Stomach (tissue), 8 donors: ENCODE measurements at regions not wholly inside any gene's neighbourhood (a gene's known extent, or its start where the extent isn't known, plus 50 kb on each side); places are given as distances from the start of the nearest gene placed in this dataset.

Source experiments
- DNase-seq, 2 donors: peaks; one replicate each; pipeline versions ENCODE4 v3.0.0 to v3.0.0-alpha.2; 2013 to 2019
- H3K27ac ChIP-seq, 5 donors: fragments of 200-600 bp in 4 of 5; sonication (generic) in 4 of 5; one replicate each; pipeline ENCODE4 v1.5.1; 2013 to 2019; ENCODE audit warnings: mild to moderate bottlenecking in 1 of 5, moderate library complexity in 1 of 5
- H3K27me3 ChIP-seq, 3 donors: fragments of 200-600 bp; sonication (generic); one replicate each; pipeline ENCODE4 v1.5.1; 2017 to 2019; ENCODE audit warnings: mixed run types in 1 of 3
- H3K36me3 ChIP-seq, 4 donors: fragments of 200-600 bp; sonication (generic); 1 replicate in 3 of 4; 2 replicates in 1 of 4; pipeline ENCODE4 v1.5.1; 2016 to 2019
- H3K4me1 ChIP-seq, 4 donors: fragments of 200-600 bp; sonication (generic); one replicate each; pipeline ENCODE4 v1.5.1; 2016 to 2019
- H3K4me3 ChIP-seq, 4 donors: fragments of 200-600 bp; sonication (generic) in 3 of 4; one replicate each; pipeline ENCODE4 v1.5.1; 2016 to 2019; ENCODE audit warnings: mild to moderate bottlenecking in 1 of 4
- H3K9me3 ChIP-seq, 4 donors: fragments of 200-600 bp; sonication (generic); one replicate each; pipeline ENCODE4 v1.5.1; 2016 to 2019
- CTCF ChIP-seq, 7 experiments: fragments of 450-650 bp in 4 of 7; fragments of 200-600 bp in 3 of 7; sonication (generic) in 3 of 7; IDR thresholded peaks; one replicate each; pipeline ENCODE4 v1.5.1; 2016 to 2019; ENCODE audit warnings: antibody characterized with exemption in 7 of 7, control low read depth in 2 of 7, mild to moderate bottlenecking in 1 of 7
- EP300 ChIP-seq: sonication (generic); formaldehyde crosslinking; IDR thresholded peaks from one replicate; pipeline ENCODE4 v1.6.1; 2017; ENCODE audit warnings: antibody characterized with exemption
- POLR2A ChIP-seq, 4 donors: fragments of 450-650 bp; IDR thresholded peaks; one replicate each; pipeline ENCODE4 v1.6.1; 2016; ENCODE audit warnings: antibody characterized with exemption in 4 of 4, control low read depth in 2 of 4, mild to moderate bottlenecking in 1 of 4, moderate library complexity in 1 of 4
- POLR2AphosphoS5 ChIP-seq, 3 donors: sonication (generic); formaldehyde crosslinking; IDR thresholded peaks; one replicate each; pipeline ENCODE4 v1.6.1; 2016; ENCODE audit warnings: antibody characterized with exemption in 3 of 3
- WGBS, 5 donors: extraction: QIAGEN DNeasy Blood & Tissue Kit in 3 of 5; methylation state at CpG; one replicate each; pipeline versions ENCODE4 v1.1.5 to v1.1.7; 2013 to 2018; 5-methylcytosine and 5-hydroxymethylcytosine counted together
- intact Hi-C: fragments of 100-400 bp; cut with DNase I; formaldehyde crosslinking; loops from one replicate; pipeline ENCODE4 v1.15.1; 2023; ENCODE audit warnings: low total_unique reads
- donor health status: healthy with polysubstance abuse.
- donor health status: Bipolar disorder and iron deficiency.
- donor health status: healthy.

- Histone ChIP-seq H3K27ac (peak overlapping the region; percentile 70 to 90 (median 85)), H3K9me3 (no peaks in the 10 kb centered on the region), H3K27me3 (no peaks in the 10 kb centered on the region), H3K4me3 (no peak overlapping the region), H3K4me1 (peaks cover 17 to 45% (median 30%) of the 10 kb centered on the region in 4 donors), H3K36me3 (no peaks in the 10 kb centered on the region)
- intact Hi-C loops = no loop called here
- 61 to 81% (median 63%) methylated on average over 16 of the region's 16 CpGs for WGBS, 5 donors
- no peak for DNase-seq
- TF ChIP-seq CTCF (IDR thresholded peaks at IDR 0.05) = no peak
- no peak for TF ChIP-seq POLR2AphosphoS5 (IDR thresholded peaks at IDR 0.05)
- TF ChIP-seq EP300 = no peak
- no peak for TF ChIP-seq POLR2A (IDR thresholded peaks at IDR 0.05)
Measured at GRCh38 chr15:92818651-92819277, 81.4 kb upstream of the CHD2 start.

- intact Hi-C loops = no loop called here
- no peak for DNase-seq
- Histone ChIP-seq H3K9me3 (no peaks in the 10 kb centered on the region), H3K4me1 (peaks cover 17 to 45% (median 30%) of the 10 kb centered on the region in 4 donors), H3K36me3 (no peaks in the 10 kb centered on the region), H3K4me3 (peak overlapping the region; percentile 34 to 39 (median 36)), H3K27me3 (no peaks in the 10 kb centered on the region), H3K27ac (peak overlapping the region; percentile 81 to 90 (median 87))
- WGBS, 5 donors = 25 to 31% (median 26%) methylated on average over 16 of the region's 16 CpGs
- TF ChIP-seq EP300 (no peak), POLR2A (IDR thresholded peaks at IDR 0.05) (no peak), POLR2AphosphoS5 (IDR thresholded peaks at IDR 0.05) (no peak), CTCF (IDR thresholded peaks at IDR 0.05) (no peak)
Measured at GRCh38 chr15:92819278-92820235, 80.6 kb upstream of the CHD2 start.

GRCh38 chr15:92820236-92821021 is 79.7 kb upstream of the CHD2 start:
- no peaks in the 10 kb centered on the region for H3K36me3 ChIP-seq
- WGBS, 5 donors = 6 to 9% (median 7%) methylated on average over 29 to 36 of the region's 36 CpGs

More at GRCh38 chr15:92820236-92821021, 79.7 kb upstream of the CHD2 start:
- TF ChIP-seq POLR2A (IDR thresholded peaks at IDR 0.05) = no peak
- no peak for TF ChIP-seq EP300
- peak in 1 of 7 experiments; percentile 5 for TF ChIP-seq CTCF (IDR thresholded peaks at IDR 0.05)
- TF ChIP-seq POLR2AphosphoS5 (IDR thresholded peaks at IDR 0.05) = peak; percentile 69 to 82 (median 78)
- Histone ChIP-seq H3K27me3 (no peaks in the 10 kb centered on the region), H3K9me3 (no peaks in the 10 kb centered on the region), H3K27ac (peak overlapping the region; percentile 81 to 90 (median 87)), H3K4me3 (peak overlapping the region; percentile 34 to 39 (median 36)), H3K4me1 (peaks cover 17 to 45% (median 30%) of the 10 kb centered on the region in 4 donors)
- intact Hi-C loops = no loop called here
- DNase-seq = peak; percentile 94 to 98
